C4-2B (cell line): ENCODE measurements at regions not wholly inside any gene's neighbourhood (a gene's known extent, or its start where the extent isn't known, plus 50 kb on each side); places are given as distances from the start of the nearest gene placed in this dataset.

Experiments used
- ZFX ChIP-seq: fragments of 450-650 bp; IDR thresholded peaks from 2 replicates; pipeline ENCODE4 v1.6.1; 2017
- TF ChIP-seq, protein P1 (sequence below): fragments of 450-650 bp; conservative IDR thresholded peaks from 2 replicates; pipeline ENCODE4 v1.5.1; 2017; ENCODE audit warnings: mild to moderate bottlenecking

DNA sequence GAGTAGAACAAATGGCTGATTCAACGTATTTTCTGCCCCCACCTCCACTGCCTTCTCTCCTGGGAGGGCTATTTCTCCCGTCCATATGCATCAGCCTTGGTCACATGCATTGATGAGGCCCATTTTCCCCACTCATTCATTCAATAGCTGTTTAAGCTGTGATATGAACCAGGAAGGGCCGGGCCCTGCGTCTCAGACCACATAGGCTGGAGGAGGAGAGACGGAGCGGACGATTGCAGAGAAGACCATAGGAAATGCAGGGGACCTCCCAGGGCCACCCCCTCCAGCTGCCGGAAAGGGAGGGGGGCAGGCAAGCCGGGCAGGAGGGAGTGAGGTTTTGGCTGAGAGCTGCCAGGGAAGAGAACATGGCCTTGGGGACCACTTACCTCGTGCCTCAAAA, 104.4 kb upstream of the TMEM132D start:
- TF ChIP-seq, protein P1, sequence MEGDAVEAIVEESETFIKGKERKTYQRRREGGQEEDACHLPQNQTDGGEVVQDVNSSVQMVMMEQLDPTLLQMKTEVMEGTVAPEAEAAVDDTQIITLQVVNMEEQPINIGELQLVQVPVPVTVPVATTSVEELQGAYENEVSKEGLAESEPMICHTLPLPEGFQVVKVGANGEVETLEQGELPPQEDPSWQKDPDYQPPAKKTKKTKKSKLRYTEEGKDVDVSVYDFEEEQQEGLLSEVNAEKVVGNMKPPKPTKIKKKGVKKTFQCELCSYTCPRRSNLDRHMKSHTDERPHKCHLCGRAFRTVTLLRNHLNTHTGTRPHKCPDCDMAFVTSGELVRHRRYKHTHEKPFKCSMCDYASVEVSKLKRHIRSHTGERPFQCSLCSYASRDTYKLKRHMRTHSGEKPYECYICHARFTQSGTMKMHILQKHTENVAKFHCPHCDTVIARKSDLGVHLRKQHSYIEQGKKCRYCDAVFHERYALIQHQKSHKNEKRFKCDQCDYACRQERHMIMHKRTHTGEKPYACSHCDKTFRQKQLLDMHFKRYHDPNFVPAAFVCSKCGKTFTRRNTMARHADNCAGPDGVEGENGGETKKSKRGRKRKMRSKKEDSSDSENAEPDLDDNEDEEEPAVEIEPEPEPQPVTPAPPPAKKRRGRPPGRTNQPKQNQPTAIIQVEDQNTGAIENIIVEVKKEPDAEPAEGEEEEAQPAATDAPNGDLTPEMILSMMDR, result no peak
- no peak for TF ChIP-seq ZFX
